Left ventricle myocardium superior (tissue), 1 donor: ENCODE measurements at regions not wholly inside any gene's neighbourhood (a gene's known extent, or its start where the extent isn't known, plus 50 kb on each side); places are given as distances from the start of the nearest gene placed in this dataset.

Source experiments
- ATAC-seq: fragments of 200-7000 bp; cut with Tn5 transposase; one replicate; pipeline ENCODE4 v1.9.1; 2020; ENCODE audit warnings: mild to moderate bottlenecking, moderate library complexity
- DNase-seq: peaks from one replicate; pipeline ENCODE4 v3.0.0-alpha.2; 2020
- intact Hi-C: fragments of 100-400 bp; cut with micrococcal nuclease; formaldehyde crosslinking; loops from one replicate; pipeline ENCODE4 v1.11.0; 2022
- donor health status: DM: no; HTN: yes; CAD: no; lungs with severe emphysema.

DNA sequence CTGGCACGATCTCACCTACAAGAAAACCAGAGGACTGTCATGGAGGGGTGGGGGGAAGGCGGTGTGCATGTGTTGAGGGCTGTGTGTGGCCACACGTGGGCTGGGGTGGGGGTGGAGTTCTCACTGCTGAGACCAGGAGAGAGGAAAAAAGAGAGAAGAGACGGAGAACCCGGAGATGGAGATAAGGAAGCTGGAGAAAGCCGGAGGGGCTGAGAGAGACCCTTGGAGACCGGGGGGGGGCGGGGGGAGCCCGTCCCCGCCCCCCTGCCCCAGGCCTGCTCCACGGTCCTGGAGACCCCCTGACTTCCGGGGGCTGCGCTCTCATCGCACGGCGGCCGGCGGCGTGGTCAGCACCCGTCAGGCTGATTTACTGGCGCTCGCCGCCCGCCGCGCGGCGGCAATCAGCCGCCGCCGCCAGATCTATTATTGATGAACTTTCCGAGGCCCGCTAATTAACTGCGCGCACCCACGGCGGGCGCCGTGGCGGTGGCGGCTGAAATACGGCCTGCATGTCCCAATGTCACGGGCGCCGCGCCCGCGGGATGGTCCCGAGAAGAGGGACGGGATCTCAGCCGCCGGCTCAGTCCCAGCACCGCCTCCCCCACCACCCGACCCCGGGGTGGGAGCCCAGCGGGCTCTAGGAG is 187.4 kb downstream of the MN1 start:
- intact Hi-C loops = no loop called here
- peak; percentile 34 for ATAC-seq
- DNase-seq = peak; percentile 52

GRCh38 chr22:27614650-27615007 is 186.9 kb downstream of the MN1 start:
- ATAC-seq (peak; percentile 49), DNase-seq (no peak)
- intact Hi-C loops = no loop called here

GRCh38 chr22:27615408-27615807 is 186.1 kb downstream of the MN1 start:
- intact Hi-C loops = no loop called here
- DNase-seq = no peak
- ATAC-seq = no peak

DNA sequence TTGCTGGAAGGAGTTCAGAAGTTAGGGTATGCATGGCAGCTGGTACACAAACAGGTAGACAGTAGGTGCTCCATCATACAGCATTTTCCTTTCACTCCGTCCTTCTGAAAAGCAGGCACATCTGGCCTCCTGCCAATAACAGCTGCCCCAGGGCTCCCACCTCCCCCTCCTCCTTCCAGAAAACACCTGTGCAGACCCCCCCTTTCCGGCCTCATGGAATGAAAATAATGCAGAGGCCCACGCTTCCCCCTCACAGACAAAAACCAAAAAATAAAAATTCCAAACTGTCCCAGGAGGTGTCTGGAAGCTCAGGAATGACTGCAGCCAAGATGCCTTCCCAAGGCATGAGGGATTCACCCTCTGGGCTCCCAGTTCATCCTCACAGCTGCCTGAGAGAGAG is 185.5 kb downstream of the MN1 start:
- intact Hi-C loops = no loop called here
- no peak for DNase-seq
- no peak for ATAC-seq

DNA sequence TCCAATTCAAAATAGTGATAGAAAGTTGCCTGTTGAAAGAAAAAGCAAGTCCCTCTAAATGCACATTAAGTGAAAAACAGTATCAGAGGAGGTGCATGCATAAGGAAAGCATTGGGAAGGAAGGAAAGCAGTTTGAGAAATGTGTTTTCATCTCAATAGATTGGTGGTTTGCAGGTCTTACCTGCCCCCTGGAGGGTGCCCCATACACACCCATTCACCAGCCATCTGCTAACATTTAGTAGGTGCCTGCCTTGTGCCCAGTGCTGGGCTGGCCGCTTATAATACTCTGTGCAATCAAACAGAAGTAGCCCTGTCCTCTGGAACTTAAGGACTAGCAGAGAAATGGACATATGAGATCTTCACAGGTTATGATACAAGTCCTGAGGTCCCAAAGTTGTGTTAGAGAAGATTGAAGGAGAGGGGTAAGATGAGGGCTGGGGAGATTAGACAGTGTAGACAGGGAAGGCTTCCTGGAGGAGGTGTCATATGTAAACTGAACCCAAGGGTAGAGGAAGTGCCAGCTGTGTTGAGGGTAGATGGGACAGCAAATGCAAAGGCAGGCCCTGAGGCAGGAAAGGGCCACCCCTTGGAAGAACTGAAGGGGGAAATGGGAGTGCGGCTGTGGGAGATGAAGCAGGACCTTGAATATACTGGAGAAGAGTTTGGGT is 184.2 kb downstream of the MN1 start:
- ATAC-seq = no peak
- DNase-seq = no peak
- intact Hi-C loops = no loop called here

- intact Hi-C loops = no loop called here
- no peak for DNase-seq
- ATAC-seq = no peak
Measured at GRCh38 chr22:27620367-27621154, 181.0 kb downstream of the MN1 start.

- ATAC-seq = no peak
- no peak for DNase-seq
- intact Hi-C loops = no loop called here
Measured at GRCh38 chr22:27621486-27622070, 180.0 kb downstream of the MN1 start.

DNA sequence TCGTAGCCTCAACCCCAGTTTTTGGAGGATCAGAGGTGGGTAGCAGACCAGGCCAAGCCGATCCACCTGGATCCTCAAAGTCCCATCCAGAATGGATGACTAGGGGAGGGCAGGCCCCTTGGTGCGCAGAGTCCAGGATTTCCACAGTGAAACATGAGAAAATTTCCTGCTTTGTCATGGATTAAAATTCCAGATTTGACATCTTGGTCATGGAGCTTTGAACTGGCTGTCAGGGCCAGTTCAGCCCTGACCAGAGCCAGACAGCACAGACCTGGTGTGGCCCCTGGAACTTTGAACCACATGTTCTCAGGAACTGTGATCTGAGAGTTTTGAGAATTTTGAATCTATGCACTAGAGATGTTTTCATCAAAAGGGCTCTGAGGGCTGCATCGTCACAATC is 177.5 kb downstream of the MN1 start:
- intact Hi-C loops = no loop called here
- ATAC-seq (no peak), DNase-seq (no peak)

GRCh38 chr22:27624705-27625104 is 176.9 kb downstream of the MN1 start:
- intact Hi-C loops = no loop called here
- DNase-seq = no peak
- ATAC-seq = no peak

DNA sequence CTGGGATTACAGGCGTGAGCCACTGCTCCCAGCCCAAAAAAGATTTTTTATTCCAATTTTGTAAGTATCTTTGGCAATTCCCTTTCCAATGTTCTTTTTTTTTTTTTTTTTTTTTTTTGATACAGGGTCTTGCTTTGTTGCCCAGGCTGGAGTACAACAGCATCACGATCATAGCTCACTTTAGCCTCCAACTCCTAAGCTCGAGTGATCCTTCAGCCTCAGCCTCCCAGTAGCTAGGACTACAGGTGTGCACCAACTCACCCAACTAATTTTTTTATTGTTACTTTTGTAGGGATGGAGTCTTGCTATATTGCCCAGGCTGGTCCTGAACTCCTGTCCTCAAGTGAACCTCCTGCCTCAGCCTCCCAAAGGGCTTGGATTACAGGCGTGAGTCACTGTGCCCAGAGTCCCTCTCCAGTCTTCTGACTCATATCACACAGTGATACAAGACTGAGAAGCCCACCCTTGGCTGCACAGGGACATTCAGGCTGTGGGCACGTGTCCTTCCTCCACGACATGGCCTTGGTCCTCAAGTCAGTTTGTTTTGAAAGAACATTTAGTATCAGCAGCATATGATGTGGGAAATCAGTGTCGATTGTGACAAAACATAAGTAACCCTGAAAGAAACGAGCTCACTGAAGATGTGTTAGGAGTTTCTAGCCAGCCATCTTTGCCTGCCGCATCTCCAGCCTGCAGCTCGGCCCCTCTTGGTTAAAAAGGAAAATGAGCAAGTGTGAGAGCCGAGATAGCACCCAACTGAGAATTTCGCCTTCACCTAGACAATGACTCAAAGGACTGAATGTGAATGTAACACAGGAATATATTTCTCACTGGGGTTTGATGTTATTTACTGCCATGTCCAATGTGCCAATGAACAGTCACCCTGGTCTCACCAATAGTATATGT is 175.5 kb downstream of the MN1 start:
- no peak for ATAC-seq
- DNase-seq = no peak

DNA sequence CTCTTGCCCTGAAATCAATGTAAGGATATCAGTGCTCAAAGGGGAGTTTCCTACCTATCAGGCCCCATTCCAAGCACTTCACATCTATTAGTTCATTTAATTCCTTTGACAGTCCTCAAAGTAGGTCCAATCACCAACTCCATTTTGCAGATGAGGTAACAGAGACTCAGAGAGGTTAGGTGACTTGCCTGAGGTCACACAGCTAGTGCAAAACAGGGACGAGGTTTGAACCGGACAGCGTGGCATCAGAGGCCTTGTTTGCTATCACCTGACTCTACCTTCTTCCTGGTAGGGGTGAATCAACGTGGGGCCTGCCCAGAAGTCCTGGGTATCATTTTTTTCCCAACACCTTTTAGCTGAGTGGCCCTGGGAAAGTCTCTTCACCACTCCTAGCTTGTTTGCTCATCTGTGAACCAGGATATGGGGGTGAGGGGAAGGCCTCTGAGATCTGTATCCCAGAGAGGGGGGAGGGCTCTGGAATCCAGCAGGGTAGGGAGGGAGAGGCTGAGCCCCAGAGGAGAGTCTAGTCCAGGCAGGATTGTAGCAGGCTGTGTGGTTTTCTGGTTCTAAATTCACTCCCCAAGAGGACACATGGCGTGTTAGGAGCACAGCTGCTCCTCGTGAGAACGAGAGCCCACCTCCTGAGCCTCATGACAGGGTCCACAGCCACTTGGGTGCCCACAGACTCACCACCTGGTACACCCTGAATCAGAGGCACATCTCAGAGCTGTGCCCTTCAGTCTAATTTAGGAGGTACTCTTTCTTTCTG is 174.7 kb downstream of the MN1 start:
- intact Hi-C loops = no loop called here
- DNase-seq (no peak), ATAC-seq (no peak)

More for the DNA sequence above, 175.5 kb downstream of the MN1 start:
- intact Hi-C loops = no loop called here

DNA sequence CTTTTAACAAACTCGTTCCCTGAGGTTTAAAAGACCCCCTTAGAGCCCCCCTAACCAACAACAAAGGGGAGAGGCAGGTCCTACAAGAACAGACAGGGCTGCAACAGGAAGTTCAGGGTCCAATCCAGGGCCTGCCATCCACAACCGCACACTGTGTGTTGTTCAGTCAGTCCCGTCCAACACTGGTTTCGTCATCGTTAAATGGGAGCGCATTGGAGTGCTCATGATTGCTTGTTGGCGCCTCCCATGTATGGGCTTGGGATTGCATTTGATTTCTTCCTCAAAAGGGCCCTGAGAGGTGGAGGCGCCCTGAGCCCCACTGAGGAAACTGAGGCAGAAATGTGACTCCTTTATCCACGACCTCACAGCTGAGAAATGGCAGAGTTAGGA is 174.1 kb downstream of the MN1 start:
- intact Hi-C loops = no loop called here
- DNase-seq (no peak), ATAC-seq (no peak)

- intact Hi-C loops = no loop called here
- DNase-seq (no peak), ATAC-seq (no peak)
Measured at GRCh38 chr22:27627901-27628300, 173.7 kb downstream of the MN1 start.

GRCh38 chr22:27628341-27628740 is 173.2 kb downstream of the MN1 start:
- DNase-seq = no peak

GRCh38 chr22:27628891-27629631 is 172.5 kb downstream of the MN1 start:
- intact Hi-C loops = no loop called here
- ATAC-seq = no peak
- DNase-seq = no peak

More at GRCh38 chr22:27628341-27628740, 173.2 kb downstream of the MN1 start:
- no peak for ATAC-seq
- intact Hi-C loops = no loop called here

- DNase-seq = no peak
- no peak for ATAC-seq
- intact Hi-C loops = no loop called here
Measured at GRCh38 chr22:27629908-27630673, 171.5 kb downstream of the MN1 start.

DNA sequence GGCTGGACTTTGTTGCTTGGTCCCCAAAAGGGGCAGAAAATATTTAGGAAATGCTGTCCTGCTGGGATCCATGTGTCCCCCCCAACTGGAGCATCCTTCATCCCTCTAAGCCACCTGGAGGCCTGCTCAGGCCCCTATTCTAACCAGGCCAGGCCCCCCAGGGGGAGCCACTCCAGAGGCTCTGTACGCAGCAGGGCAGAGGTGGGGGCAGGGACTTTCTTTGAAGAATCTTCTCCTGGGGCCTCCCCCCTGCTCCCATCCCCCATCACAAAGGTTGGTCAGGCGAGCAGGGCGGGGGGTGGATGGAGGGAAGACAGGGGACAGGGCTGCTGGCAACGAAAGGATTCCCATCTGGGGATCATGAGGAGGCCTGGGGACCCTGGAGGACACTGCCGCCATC is 170.8 kb downstream of the MN1 start:
- no peak for DNase-seq
- intact Hi-C loops = no loop called here
- ATAC-seq = no peak
